GM19452 (cell line): ENCODE measurements at regions not wholly inside any gene's neighbourhood (a gene's known extent, or its start where the extent isn't known, plus 50 kb on each side); places are given as distances from the start of the nearest gene placed in this dataset.
"Not testable (repeated sequence)": the region's sequence is repeated elsewhere in the genome, so short reads cannot be mapped to it uniquely, and the experiment has no call there.

Experiments used
- ATAC-seq: cut with Tn5 transposase; IDR thresholded peaks from one replicate; pipeline ENCODE4 v1.9.1; 2021; ENCODE audit not compliant: unreplicated experiment

- no peak for ATAC-seq
These were observed 114.3 kb downstream of the MPP7 start for GRCh38 chr10:28188526-28188925.

- ATAC-seq = no peak
These were observed 115.8 kb downstream of the MPP7 start for GRCh38 chr10:28186887-28187578.

- ATAC-seq = no peak
These were observed 116.4 kb downstream of the MPP7 start for GRCh38 chr10:28186461-28186860.

GRCh38 chr10:28184810-28185209, 118.1 kb downstream of the MPP7 start:
- ATAC-seq = no peak

- ATAC-seq = no peak
These were observed 121.3 kb downstream of the MPP7 start for GRCh38 chr10:28181478-28182096.

GRCh38 chr10:28180654-28181053, 122.2 kb downstream of the MPP7 start:
- no peak for ATAC-seq

GRCh38 chr10:28179743-28180099, 123.1 kb downstream of the MPP7 start:
- ATAC-seq = no peak

GRCh38 chr10:28179006-28179742, 123.7 kb downstream of the MPP7 start:
- ATAC-seq = peak; percentile 50

GRCh38 chr10:28177944-28178637, 124.8 kb downstream of the MPP7 start:
- ATAC-seq = no peak

GRCh38 chr10:28176498-28176897, 126.4 kb downstream of the MPP7 start:
- ATAC-seq = not testable (repeated sequence)

GRCh38 chr10:28172223-28172610, 130.6 kb downstream of the MPP7 start:
- ATAC-seq = no peak

- ATAC-seq = no peak
These were observed 131.2 kb downstream of the MPP7 start for GRCh38 chr10:28171468-28172222.

GRCh38 chr10:28169525-28169924, 133.3 kb downstream of the MPP7 start:
- peak; percentile 94 for ATAC-seq

- no peak for ATAC-seq
These were observed 141.9 kb downstream of the MPP7 start for GRCh38 chr10:28160866-28161405.

GRCh38 chr10:28157379-28157778, 145.5 kb downstream of the MPP7 start:
- ATAC-seq = no peak

- no peak for ATAC-seq
These were observed 147.1 kb downstream of the MPP7 start for GRCh38 chr10:28155726-28156125.

- no peak for ATAC-seq
These were observed 151.2 kb downstream of the MPP7 start for GRCh38 chr10:28151636-28152035.

GRCh38 chr10:28149746-28150145, 150.9 kb upstream of the ODAD2 start:
- ATAC-seq = no peak

GRCh38 chr10:28147706-28148105, 148.8 kb upstream of the ODAD2 start:
- no peak for ATAC-seq

GRCh38 chr10:28139138-28139537, 140.3 kb upstream of the ODAD2 start:
- no peak for ATAC-seq
